HG02884 (cell line): ENCODE measurements at regions not wholly inside any gene's neighbourhood (a gene's known extent, or its start where the extent isn't known, plus 50 kb on each side); places are given as distances from the start of the nearest gene placed in this dataset.
A peak's percentile ranks its signal among the peaks of the same experiment; 100 is the strongest.

ENCODE experiments used
- ATAC-seq: cut with Tn5 transposase; IDR thresholded peaks from one replicate; pipeline ENCODE4 v1.9.1; 2021; ENCODE audit warnings: mild to moderate bottlenecking, moderate library complexity; ENCODE audit not compliant: unreplicated experiment

DNA sequence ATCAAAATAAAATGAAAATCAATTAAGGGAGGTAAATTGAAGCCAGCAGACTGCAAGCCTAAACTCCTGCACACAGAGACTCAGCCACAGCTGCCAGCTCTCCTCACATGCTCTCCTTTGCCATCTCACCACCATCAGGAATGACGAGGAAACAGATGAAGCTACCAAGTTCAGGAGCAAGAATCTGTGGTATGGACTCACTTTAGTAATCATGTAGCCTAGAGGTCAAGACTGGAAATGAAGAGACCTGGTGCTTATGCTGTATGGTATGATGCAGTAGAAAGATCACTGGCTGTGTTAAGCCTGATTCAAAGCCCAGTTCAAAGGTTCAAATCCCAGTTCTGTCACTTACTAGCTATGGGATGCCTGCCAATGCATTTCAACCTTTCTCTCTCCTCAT, 78.9 kb upstream of the CAMK1G start:
- ATAC-seq = no peak

DNA sequence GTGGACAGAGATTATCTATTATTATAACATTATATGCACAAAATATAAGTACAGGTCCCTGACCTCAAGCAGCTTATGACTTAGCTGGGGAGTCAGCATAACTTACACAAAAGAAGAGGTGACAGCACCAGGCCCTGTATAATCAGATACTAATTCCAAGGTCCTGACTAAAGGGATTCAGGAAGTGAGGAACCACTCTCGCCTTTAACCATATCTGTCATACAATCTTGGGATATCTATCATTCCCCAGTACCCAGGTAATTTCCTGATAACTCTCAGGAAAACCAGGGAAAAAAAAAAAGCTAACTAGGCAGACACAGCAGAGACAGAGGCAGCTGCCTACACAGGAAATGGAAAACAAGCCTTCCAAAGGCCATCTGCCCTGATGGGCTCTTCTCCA, 78.5 kb upstream of the CAMK1G start:
- ATAC-seq = no peak

DNA sequence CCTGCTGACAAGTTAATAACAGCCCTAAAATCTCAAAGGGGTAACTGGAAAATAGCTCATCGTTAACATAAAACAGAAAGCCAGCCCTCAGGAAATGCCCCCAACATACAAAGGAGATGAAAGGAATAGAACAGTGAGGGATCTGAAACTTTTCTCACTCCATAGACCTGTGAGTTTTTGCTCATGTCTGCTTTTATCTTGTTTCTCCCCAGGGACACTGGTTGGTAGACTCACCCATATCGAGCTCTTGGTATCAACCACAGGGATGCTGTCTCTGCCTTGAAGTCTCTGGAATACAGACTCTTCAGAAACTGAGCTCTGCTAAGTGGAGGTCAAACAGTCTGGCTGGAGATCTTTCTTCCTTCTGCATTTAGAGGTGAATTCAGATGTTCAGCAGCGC, 77.4 kb upstream of the CAMK1G start:
- no peak for ATAC-seq

DNA sequence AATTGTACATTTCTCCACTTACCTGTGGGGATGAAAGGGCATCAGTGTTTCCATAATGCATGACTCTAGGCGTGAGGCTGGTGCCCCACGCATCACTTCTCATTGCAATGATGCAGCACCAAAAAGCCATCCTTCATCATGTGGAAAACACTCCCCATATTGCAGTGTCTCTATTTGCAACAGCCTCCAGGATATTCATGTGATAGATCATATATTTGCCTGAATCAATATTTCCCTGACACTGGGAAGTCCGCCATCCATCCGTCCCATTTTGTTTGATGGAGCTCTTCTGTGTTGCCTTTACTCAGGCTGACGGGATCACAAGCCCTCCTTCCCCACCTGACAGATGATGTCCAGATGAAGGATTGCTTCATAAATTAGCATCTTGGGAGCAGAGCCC, 74.5 kb upstream of the CAMK1G start:
- ATAC-seq = no peak

DNA sequence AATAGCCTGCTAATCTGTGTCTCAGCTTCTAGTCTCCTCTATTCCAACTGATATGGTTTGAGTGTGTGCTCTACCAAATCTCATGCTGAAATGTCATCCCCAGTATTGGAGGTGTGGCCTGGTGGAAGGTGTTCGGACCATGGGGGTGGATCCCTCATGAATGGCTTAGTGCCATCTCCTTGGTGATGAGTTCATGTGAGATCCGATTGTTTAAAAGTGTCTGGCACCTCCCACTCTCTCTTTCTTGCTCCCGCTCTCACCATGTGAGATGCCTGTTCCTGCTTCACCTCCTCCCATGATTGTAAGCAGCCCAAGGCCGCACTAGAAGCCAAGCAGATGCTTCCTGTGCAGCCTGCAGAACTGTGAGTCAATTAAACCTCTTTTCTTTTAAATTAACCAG, 73.5 kb upstream of the CAMK1G start:
- ATAC-seq = no peak

DNA sequence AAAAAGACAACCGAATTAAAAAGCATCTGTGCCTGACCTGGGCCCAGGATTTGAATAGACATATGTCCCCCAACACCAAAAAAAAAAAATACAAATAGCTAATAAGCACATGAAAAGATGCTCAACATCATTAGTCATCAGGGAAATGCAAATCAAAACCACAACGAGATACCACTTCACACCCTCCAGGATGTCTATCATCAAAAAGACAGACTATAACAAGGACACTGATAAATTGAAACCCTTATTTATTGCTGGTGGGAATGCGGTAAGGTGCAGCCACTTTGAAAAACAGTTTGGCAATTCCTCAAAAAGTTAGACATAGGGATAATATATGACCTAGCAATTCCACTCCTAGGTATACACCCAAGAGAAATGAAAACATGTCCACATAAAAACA, 72.3 kb upstream of the CAMK1G start:
- no peak for ATAC-seq

DNA sequence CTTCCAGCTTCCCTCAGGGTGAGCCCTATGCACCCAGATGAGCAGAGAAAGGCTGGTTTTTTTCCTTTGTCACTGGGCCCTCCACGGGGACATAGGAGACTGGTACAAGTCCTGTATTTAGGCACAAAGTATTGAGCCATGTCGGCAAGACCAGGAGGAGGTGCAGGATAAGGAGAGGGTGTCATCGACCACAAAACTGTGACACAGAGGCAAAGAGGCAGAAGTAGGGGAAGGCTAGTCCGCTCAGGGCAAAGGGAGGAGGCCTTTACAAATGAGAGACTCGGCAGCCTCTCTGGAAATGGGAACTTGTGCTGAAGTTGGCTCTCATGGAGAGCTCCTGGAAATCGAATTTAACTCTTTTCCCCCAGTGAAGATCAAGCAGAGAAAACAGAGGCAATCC, 70.7 kb upstream of the CAMK1G start:
- no peak for ATAC-seq

DNA sequence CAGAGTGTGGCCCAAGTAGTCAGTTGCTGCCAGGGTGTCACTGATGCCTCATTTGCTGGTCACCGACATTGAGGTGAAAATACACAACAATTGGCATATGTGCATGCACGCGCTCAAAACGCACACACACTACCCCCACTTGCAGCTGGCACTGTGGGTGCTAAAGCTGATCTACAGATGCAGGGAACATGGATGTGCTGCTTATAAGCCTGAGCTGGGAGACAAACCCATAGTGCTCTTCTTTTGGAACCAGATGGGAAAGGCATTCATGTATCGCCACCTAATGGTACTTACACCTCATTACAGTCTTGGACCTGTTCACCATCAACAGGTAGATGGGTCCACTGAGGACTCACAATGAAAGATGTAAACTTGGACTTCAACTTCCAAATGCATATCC, 70.3 kb upstream of the CAMK1G start:
- peak; percentile 66 for ATAC-seq

DNA sequence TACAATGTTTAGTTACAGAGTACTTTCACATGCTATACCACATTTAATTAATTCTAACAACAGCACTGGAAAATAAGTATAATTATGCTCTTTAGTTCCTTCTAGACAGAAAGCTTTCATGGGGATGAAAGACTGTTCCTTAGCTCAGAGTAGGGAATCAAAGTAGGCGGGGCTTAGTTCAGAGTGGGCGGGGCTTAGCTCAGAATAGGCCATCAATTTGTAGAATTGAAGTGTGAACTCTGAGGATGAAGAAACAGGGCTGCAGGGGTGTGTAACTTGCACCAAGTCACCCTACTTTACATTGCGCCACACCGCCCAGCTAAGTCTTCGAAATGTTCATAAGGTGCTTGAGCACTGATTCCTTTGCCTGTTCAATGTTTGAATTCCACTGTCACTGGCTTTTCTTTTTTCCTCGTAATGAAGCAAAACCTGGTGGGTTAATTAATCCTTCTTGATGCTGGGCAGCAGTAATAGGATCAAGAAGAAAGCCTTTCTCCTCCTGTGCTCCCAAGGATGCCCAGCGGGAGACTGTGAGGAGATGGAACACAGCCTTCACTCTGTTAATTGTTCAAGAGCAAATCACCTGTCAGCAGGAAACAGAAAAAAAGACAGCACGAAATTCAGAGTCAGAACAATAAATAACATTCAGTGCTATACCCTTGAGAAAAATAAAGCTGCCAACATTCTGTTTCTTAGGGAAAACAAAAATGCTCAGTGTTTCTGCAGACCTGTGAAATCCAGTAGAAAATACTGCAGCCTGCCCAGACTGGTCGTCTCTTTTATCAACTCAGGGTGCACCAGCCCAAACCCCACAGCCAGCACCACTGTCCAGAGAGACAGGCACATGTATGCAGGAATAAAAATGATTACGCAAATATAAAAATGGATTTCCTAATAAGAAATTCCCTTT, 66.5 kb upstream of the CAMK1G start:
- ATAC-seq = no peak

DNA sequence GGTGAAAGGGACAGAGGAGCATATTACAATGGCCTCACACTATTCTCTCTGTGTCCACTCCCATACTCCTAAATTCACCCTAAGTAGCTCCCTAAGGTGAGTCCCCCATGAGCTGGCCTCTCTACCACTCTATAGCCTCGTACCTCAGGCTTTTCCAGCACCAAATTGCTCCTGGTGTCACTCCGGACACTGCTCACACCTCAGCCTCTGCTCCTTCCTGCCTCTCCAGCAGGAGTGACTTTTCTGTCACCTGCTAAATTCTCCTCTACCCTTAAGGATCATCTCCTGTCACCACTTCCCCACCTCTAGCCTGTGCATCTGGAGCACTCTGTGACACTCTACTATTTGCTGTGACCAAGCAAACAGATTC, 65.8 kb upstream of the CAMK1G start:
- no peak for ATAC-seq

DNA sequence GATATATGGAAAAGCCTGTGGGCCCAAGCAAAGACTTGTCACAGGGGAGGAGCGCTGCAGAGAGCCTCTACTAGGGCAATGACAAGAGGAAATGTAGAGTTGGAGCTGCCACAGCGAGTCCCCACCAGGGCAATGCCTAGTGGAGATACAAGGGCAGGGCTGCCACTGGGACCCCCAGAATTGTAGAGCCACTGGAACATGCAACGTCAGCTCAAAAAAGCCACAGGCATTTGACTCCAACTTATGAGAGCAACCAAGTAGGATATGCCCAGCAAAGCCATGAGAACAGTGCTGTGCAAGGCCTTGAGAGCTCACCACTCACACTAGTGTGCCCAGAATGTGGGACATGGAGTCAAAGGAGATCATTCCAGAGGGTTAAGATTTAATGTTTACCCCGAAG, 63.7 kb upstream of the CAMK1G start:
- ATAC-seq = no peak

DNA sequence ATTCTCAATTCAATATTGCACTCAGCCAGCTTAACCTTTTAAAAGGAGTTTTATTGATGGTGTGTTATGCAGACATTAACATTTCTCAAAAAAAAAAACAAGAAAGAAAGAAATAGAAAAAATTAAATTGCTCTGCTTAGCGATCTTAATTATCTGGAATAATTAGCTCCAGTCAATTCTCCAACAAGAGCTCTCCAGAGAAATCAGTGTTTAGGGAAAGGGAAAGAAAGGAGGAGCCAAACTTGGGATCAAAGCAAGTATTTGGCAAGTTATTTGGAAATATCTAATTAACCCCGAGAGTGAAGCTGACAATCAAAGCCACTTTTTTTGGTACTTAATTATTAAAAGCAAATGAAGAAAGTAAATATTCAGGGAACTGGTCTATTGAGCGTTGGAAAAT, 60.7 kb upstream of the CAMK1G start:
- ATAC-seq = no peak

DNA sequence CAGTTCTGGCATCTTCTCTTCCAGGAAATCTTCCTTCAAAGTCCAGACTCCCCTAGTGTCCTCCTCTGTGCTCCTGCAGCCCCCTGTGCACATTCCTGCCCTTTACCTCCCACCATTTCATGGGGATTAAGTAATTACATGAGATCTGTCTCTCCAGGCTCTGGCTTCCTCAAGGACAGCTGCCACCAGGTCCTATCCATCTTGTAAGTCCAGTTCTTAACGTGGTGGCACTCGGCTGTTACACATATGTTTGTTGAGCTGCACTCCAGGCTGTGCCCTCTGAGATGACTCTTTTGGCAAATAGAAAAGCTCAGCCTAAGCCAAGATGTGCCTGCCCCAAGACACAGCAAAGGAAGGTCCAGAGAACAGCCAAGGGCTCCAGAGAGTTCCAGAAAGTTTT, 57.4 kb upstream of the CAMK1G start:
- ATAC-seq = no peak

DNA sequence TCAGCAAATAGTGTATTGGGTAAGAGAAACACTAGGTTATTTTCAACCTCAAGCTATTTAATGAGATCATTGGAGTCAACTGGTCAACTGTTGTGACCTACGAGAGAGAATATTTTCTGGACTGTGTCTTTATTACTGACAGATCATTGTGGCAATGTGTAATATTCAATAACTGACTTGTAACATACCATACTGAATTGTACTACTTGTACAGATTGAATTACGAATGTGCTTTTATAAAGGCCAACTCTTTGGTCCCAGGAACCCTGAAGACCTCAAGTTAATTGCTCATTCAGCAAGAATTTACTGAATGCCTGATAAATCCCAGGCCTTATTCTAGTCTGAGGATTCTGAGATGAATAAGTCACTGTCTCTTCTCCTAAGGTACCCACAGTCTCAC, 56.1 kb upstream of the CAMK1G start:
- ATAC-seq = no peak

DNA sequence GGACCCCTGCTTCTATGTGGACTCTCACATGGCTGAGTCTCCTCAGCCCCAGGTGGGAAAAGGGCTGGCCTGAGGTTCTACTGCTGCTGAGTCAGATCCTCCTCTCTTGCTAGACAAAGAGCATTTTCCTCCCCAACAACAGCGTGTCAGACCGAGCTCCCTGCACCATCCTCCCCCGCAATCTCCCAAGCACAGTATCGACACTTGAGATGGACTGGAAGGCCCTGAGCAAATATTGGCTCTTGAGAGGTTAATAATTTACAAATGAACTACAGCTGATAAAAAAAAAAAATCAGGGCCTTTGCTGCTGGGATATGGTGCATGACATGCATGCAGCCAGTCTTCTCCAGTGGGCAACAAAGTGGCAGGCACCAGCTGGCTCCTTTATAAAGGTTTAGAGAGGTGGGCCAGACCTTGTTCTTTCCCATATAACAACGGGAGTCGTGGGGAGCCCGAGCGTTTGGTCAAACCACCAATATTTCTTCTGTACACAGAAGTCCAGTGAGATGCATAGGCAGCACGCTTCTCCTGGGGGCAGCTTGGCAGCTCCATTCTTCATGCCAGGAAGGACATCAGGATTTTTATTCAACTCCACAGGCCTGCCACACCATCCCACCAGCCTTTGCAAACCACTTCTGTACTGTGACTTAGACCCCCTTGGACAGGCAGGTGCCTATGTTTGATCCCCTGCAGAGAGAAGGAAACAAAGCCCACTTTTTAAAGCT, 55.4 kb upstream of the CAMK1G start:
- no peak for ATAC-seq

DNA sequence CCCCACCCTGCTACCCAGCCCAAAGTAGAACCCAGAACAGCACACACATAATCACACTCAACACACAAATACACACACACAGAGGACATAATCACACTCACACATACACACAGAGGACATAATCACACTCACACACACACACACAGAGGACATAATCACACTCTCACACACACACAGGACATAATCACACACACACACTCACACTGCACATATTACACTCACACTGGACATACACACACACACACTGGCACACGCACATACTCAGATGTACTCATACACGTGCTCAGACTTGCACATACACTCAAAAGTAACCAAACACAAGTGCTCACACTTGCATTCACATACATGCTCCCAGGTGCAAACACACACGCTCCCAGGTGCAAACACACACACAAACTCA, 54.3 kb upstream of the CAMK1G start:
- ATAC-seq = no peak

DNA sequence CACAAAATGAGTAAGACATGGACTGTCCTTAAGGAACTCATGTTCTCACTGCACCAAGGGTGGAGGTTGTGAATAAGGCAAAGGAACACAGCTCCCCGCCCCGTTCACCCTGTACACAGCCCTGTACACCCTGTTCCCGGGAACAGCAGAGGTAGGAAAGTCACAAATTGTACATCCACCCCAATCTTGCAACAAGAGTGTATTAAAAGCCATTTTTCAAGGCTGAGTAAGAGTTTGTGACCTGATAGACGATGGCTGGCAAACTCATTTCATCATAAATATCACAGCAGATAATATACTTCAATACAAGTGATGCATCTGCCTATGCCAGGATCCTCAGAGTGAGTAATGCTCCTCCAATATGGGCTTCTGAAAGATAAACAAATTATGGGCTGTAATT, 52.5 kb upstream of the CAMK1G start:
- no peak for ATAC-seq

DNA sequence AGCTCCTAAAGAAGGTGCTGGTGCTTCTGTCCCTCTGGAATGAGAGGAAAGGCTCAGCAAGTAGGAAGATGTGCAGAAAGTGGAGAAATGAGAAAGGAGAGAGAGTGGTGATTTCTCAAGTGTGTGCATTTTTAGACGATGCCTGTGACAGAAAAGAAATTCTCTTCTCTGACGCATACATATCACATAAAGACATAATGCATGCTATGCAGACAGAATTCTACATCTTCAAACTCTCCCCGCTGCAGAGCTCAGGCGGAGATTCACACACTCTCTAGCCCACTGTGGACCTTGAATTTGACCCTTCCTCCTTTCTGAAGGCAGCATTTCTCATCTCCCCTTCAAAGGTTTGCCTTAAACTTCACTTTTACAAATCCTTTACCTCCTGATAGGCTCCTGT, 52.0 kb upstream of the CAMK1G start:
- no peak for ATAC-seq
